22Rv1 (cell line): ENCODE measurements at regions not wholly inside any gene's neighbourhood (a gene's known extent, or its start where the extent isn't known, plus 50 kb on each side); places are given as distances from the start of the nearest gene placed in this dataset.

Experiments
- CTCF ChIP-seq: fragments of 450-650 bp; IDR thresholded peaks from 2 replicates; pipeline ENCODE4 v1.5.1; 2017; ENCODE audit warnings: mild to moderate bottlenecking
- ZFX ChIP-seq: fragments of 450-650 bp; IDR thresholded peaks from 2 replicates; pipeline ENCODE4 v1.6.1; 2017; ENCODE audit warnings: antibody characterized with exemption, borderline replicate concordance

- TF ChIP-seq CTCF (no peak), ZFX (no peak)
Observed at GRCh38 chr2:21501376-21502027, 377.7 kb downstream of the TDRD15 start.
